Astrocyte (in vitro differentiated cells and primary cell): ENCODE measurements at regions not wholly inside any gene's neighbourhood (a gene's known extent, or its start where the extent isn't known, plus 50 kb on each side); places are given as distances from the start of the nearest gene placed in this dataset.

ENCODE experiments used
- DNase-seq: peaks from one replicate; pipeline ENCODE4 v3.0.0-alpha.2; 2010; ENCODE audit warnings: low read depth
- FAIRE-seq: peaks from 2 replicates; lab custom pipeline; 2011; peaks lifted over from hg19 to GRCh38; lab: Jason Lieb, UNC
- H2AFZ ChIP-seq: 2 replicates; pipeline ENCODE4 v1.6.0; 2012; ENCODE audit warnings: low read depth, low read length, inconsistent platforms
- H3K27ac ChIP-seq: 2 replicates; pipeline ENCODE4 v1.5.1; 2011; ENCODE audit warnings: low read depth, low read length, inconsistent platforms
- H3K27me3 ChIP-seq: 2 replicates; pipeline ENCODE4 v1.6.0; 2011; ENCODE audit warnings: low read length, inconsistent platforms; ENCODE audit not compliant: insufficient read depth
- H3K36me3 ChIP-seq: 2 replicates; pipeline ENCODE4 v1.5.1; 2011; ENCODE audit warnings: low read length, inconsistent platforms; ENCODE audit not compliant: insufficient read depth
- H3K4me1 ChIP-seq: 2 replicates; pipeline ENCODE4 v1.5.1; 2011; ENCODE audit warnings: low read length, inconsistent platforms; ENCODE audit not compliant: insufficient read depth
- H3K4me2 ChIP-seq: 2 replicates; pipeline ENCODE4 v1.6.0; 2012; ENCODE audit warnings: low read length, inconsistent platforms
- H3K4me3 ChIP-seq: 2 replicates; pipeline ENCODE4 v1.5.1; 2011; ENCODE audit warnings: low read depth, mild to moderate bottlenecking, low read length, inconsistent platforms; ENCODE audit not compliant: insufficient read depth
- H3K79me2 ChIP-seq: 2 replicates; pipeline ENCODE4 v1.6.0; 2012; ENCODE audit warnings: mild to moderate bottlenecking, low read length, inconsistent platforms; ENCODE audit not compliant: insufficient read depth
- H3K9ac ChIP-seq: 2 replicates; pipeline ENCODE4 v1.6.0; 2012; ENCODE audit warnings: mild to moderate bottlenecking, low read length, inconsistent platforms
- H3K9me3 ChIP-seq: 2 replicates; pipeline ENCODE4 v1.5.1; 2012; ENCODE audit warnings: low read depth, mild to moderate bottlenecking, low read length, inconsistent platforms; ENCODE audit not compliant: insufficient read depth
- H4K20me1 ChIP-seq: 2 replicates; pipeline ENCODE4 v1.6.0; 2012; ENCODE audit warnings: low read length, inconsistent platforms; ENCODE audit not compliant: insufficient read depth
- H3K27ac Mint-ChIP-seq: one replicate; pipeline ENCODE4 v1.8.0; 2021; ENCODE audit warnings: mild to moderate bottlenecking, mixed read lengths; ENCODE audit not compliant: unreplicated experiment
- H3K27me3 Mint-ChIP-seq: one replicate; pipeline ENCODE4 v1.8.0; 2021; ENCODE audit warnings: low read depth, mixed read lengths; ENCODE audit not compliant: unreplicated experiment
- H3K36me3 Mint-ChIP-seq: one replicate; pipeline ENCODE4 v1.8.0; 2021; ENCODE audit warnings: low read depth, mixed read lengths; ENCODE audit not compliant: unreplicated experiment
- H3K4me1 Mint-ChIP-seq: one replicate; pipeline ENCODE4 v1.8.0; 2021; ENCODE audit warnings: low read depth, mixed read lengths; ENCODE audit not compliant: unreplicated experiment
- H3K4me3 Mint-ChIP-seq: one replicate; pipeline ENCODE4 v1.8.0; 2021; ENCODE audit warnings: mild to moderate bottlenecking, moderate library complexity, mixed read lengths; ENCODE audit not compliant: unreplicated experiment
- H3K9me3 Mint-ChIP-seq: one replicate; pipeline ENCODE4 v1.8.0; 2021; ENCODE audit warnings: mild to moderate bottlenecking, mixed read lengths; ENCODE audit not compliant: unreplicated experiment
- CTCF ChIP-seq: IDR thresholded peaks from 2 replicates; pipeline ENCODE4 v1.5.1; 2011; ENCODE audit warnings: low read depth, mild to moderate bottlenecking, inconsistent platforms, low read length, moderate library complexity; ENCODE audit not compliant: insufficient read depth
- EZH2 ChIP-seq: IDR thresholded peaks from 2 replicates; pipeline ENCODE4 v1.6.1; 2012; ENCODE audit warnings: mild to moderate bottlenecking, low read length, inconsistent platforms; ENCODE audit not compliant: insufficient read depth

DNA sequence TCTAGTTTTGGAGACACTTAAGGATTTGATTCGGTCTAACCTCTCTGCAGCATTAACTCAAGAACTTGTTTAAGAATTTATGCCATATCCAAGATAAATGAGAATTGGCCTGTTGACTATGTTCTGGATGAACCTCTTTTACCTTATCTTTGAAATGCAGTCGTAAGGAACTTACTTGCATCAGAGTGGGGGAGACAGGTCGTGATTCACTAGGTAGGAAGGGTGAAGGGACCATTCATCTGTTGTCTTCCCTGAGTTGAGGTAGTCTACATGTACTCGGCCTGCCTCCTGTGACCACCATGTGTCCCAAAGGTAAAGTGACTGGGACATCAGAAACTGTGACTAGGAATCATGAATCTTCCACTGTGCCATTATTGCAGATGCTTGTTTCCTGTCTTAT lies 248.0 kb upstream of the P2RY1 start:
- no peak overlapping the region for H3K9ac ChIP-seq
- H3K27me3 Mint-ChIP-seq, result no peaks in the 10 kb centered on the region
- no peak overlapping the region for H3K4me3 ChIP-seq
- H3K9me3 Mint-ChIP-seq, result no peaks in the 10 kb centered on the region
- peaks cover 4% of the 10 kb centered on the region for H3K4me1 Mint-ChIP-seq
- no peaks in the 10 kb centered on the region for H3K27me3 ChIP-seq
- H3K36me3 ChIP-seq, result no peaks in the 10 kb centered on the region
- H3K27ac Mint-ChIP-seq, result no peak overlapping the region
- FAIRE-seq (no peak), DNase-seq (no peak)
- H3K27ac ChIP-seq, result no peak overlapping the region
- H3K9me3 ChIP-seq, result no peaks in the 10 kb centered on the region
- no peaks in the 10 kb centered on the region for H3K36me3 Mint-ChIP-seq
- H3K79me2 ChIP-seq, result no peaks in the 10 kb centered on the region
- no peak overlapping the region for H2AFZ ChIP-seq
- TF ChIP-seq CTCF, result no peak
- no peak for TF ChIP-seq EZH2
- no peaks in the 10 kb centered on the region for H4K20me1 ChIP-seq
- no peak overlapping the region for H3K4me2 ChIP-seq
- H3K4me1 ChIP-seq, result no peaks in the 10 kb centered on the region
- no peak overlapping the region for H3K4me3 Mint-ChIP-seq

DNA sequence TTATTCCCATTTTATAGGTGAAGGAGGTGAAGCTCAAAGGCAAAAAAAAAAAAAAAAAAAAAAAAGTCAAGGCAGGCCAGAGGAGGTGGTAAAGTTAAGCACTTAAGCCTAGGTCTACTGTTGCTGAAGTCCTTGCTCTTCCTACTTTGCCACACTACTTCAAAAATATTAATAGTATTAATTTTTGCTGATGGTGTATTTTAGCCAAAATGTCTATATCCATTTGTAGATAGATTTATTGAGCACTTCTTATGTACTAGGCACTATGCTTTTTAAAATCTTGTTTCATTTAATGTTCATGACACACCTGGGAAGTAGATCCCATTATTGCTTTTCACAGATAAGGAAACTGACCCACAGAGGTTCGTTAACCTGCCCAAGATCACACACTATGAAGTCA lies 247.1 kb upstream of the P2RY1 start:
- no peak for FAIRE-seq
- H3K4me1 Mint-ChIP-seq, result peaks cover 4% of the 10 kb centered on the region
- H3K36me3 ChIP-seq, result no peaks in the 10 kb centered on the region
- H3K9me3 ChIP-seq, result no peaks in the 10 kb centered on the region
- no peak for DNase-seq
- H3K9me3 Mint-ChIP-seq, result no peaks in the 10 kb centered on the region
- H4K20me1 ChIP-seq, result no peaks in the 10 kb centered on the region
- H2AFZ ChIP-seq, result no peak overlapping the region
- TF ChIP-seq EZH2, result no peak
- no peak overlapping the region for H3K4me3 ChIP-seq
- no peaks in the 10 kb centered on the region for H3K36me3 Mint-ChIP-seq
- H3K27me3 ChIP-seq, result no peaks in the 10 kb centered on the region
- H3K4me3 Mint-ChIP-seq, result no peak overlapping the region
- H3K27me3 Mint-ChIP-seq, result no peaks in the 10 kb centered on the region
- H3K27ac Mint-ChIP-seq, result no peak overlapping the region
- no peak overlapping the region for H3K9ac ChIP-seq
- H3K4me2 ChIP-seq, result no peak overlapping the region
- H3K79me2 ChIP-seq, result no peaks in the 10 kb centered on the region
- H3K4me1 ChIP-seq, result no peaks in the 10 kb centered on the region
- no peak overlapping the region for H3K27ac ChIP-seq

DNA sequence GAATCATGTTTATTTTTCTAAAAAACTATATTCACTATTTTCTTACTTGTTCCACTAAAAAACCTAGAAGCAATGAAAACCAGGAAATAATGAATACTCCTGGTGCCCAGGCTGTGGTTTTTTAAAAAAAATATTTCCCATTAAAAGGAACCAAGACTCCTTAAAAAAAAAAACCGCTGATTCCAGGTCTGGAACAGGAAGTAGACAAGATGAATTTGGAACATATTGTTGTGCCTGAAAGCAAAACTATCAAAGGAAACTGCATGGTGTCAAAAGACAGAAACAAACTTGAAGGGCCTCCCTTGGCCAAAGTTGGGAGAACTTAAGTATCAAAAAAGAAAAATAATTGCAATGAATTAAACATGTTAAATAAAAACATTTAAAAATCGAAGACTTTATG lies 245.3 kb upstream of the P2RY1 start:
- Histone ChIP-seq H3K4me1 (no peaks in the 10 kb centered on the region), H3K4me2 (no peak overlapping the region), H3K79me2 (no peaks in the 10 kb centered on the region), H3K27me3 (no peaks in the 10 kb centered on the region), H2AFZ (no peak overlapping the region), H3K4me3 (no peak overlapping the region), H3K9ac (no peak overlapping the region), H3K9me3 (no peaks in the 10 kb centered on the region), H3K27ac (no peak overlapping the region), H3K36me3 (no peaks in the 10 kb centered on the region), H4K20me1 (no peaks in the 10 kb centered on the region)
- Mint-ChIP-seq H3K4me3 (no peak overlapping the region), H3K4me1 (peaks cover 2% of the 10 kb centered on the region), H3K27ac (no peak overlapping the region), H3K36me3 (no peaks in the 10 kb centered on the region), H3K27me3 (no peaks in the 10 kb centered on the region), H3K9me3 (no peaks in the 10 kb centered on the region)
- TF ChIP-seq CTCF (no peak), EZH2 (no peak)
- no peak for FAIRE-seq
- DNase-seq, result no peak
